ENCODE measurements at regions not wholly inside any gene's neighbourhood (a gene's known extent, or its start where the extent isn't known, plus 50 kb on each side); places are given as distances from the start of the nearest gene placed in this dataset.

DNA sequence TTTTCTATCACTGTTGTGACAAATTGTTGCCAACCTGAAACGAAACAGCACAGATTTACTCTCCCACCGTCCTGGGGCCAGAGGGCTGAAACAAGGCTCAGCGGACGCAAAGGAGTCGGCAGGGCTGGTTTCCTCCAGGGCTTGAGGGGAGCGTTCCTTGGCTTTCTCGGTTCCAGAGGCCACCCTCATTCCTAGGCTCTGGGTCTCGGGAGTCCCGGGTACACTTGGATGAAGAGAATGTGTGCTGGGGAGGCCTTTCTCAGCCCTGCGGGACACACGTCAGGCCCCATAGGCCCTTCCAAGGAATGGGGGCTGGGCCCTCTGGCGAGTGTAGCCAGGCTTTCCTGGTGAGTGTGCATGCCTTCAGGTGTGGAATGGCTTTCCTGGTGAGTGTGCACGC lies 287.3 kb upstream of the HS6ST1 start:
- TF ChIP-seq CTCF (conservative IDR thresholded peaks at IDR 0.05; ENCODE audit: low read depth, low read length) (no peak), EZH2 (IDR thresholded peaks at IDR 0.05; ENCODE audit: borderline replicate concordance, low read depth, low read length, poor library complexity, severe bottlenecking) (no peak)

All from A673 (cell line).